ENCODE measurements at regions not wholly inside any gene's neighbourhood (a gene's known extent, or its start where the extent isn't known, plus 50 kb on each side); places are given as distances from the start of the nearest gene placed in this dataset.

- TF ChIP-seq CTCF (IDR thresholded peaks at IDR 0.05) (no peak), POLR2A (IDR thresholded peaks at IDR 0.05) (no peak), POLR2AphosphoS5 (IDR thresholded peaks at IDR 0.05) (no peak), EP300 (IDR thresholded peaks at IDR 0.05) (no peak)
Measured at GRCh38 chr2:185127412-185127811, 529.1 kb downstream of the ZNF804A start.
